GM23248 (cell line): ENCODE measurements at regions not wholly inside any gene's neighbourhood (a gene's known extent, or its start where the extent isn't known, plus 50 kb on each side); places are given as distances from the start of the nearest gene placed in this dataset.

ENCODE experiments used
- DNase-seq: peaks from one replicate; pipeline ENCODE4 v3.0.0-alpha.2; 2015
- H2AFZ ChIP-seq: fragments of 200-600 bp; sonication (generic); 2 replicates; pipeline ENCODE4 v1.6.1; 2016; ENCODE audit warnings: antibody characterized with exemption
- H3F3A ChIP-seq: fragments of 200-600 bp; sonication (generic); 2 replicates; pipeline ENCODE4 v1.6.1; 2016; ENCODE audit warnings: mild to moderate bottlenecking, antibody characterized with exemption, mixed run types; ENCODE audit not compliant: insufficient read depth
- H3K27ac ChIP-seq: fragments of 200-600 bp; sonication (generic); 2 replicates; pipeline ENCODE4 v1.5.1; 2016; ENCODE audit warnings: mild to moderate bottlenecking
- H3K27me3 ChIP-seq: fragments of 200-600 bp; sonication (generic); replicated peaks from 2 replicates; pipeline ENCODE4 v1.6.1; 2016; ENCODE audit warnings: mild to moderate bottlenecking; ENCODE audit not compliant: insufficient read depth
- H3K36me3 ChIP-seq: fragments of 200-600 bp; sonication (generic); 2 replicates; pipeline ENCODE4 v1.6.1; 2016; ENCODE audit warnings: low read depth, mild to moderate bottlenecking
- H3K4me1 ChIP-seq: fragments of 200-600 bp; sonication (generic); 2 replicates; pipeline ENCODE4 v1.6.1; 2016; ENCODE audit warnings: mild to moderate bottlenecking; ENCODE audit not compliant: insufficient read depth
- H3K4me2 ChIP-seq: fragments of 200-600 bp; sonication (generic); one replicate; pipeline ENCODE4 v1.6.1; 2016; ENCODE audit warnings: mild to moderate bottlenecking; ENCODE audit not compliant: unreplicated experiment
- H3K4me3 ChIP-seq: fragments of 200-600 bp; sonication (generic); 2 replicates; pipeline ENCODE4 v1.5.1; 2016; ENCODE audit warnings: mild to moderate bottlenecking
- H3K79me2 ChIP-seq: fragments of 200-600 bp; sonication (generic); 2 replicates; pipeline ENCODE4 v1.6.1; 2016; ENCODE audit warnings: mild to moderate bottlenecking; ENCODE audit not compliant: insufficient read depth
- H3K9ac ChIP-seq: fragments of 200-600 bp; sonication (generic); 2 replicates; pipeline ENCODE4 v1.6.1; 2016; ENCODE audit warnings: mild to moderate bottlenecking
- H3K9me2 ChIP-seq: fragments of 200-600 bp; sonication (generic); 2 replicates; pipeline ENCODE4 v1.6.1; 2016; ENCODE audit warnings: mixed run types, mild to moderate bottlenecking, moderate library complexity; ENCODE audit not compliant: insufficient read depth
- H3K9me3 ChIP-seq: fragments of 200-600 bp; sonication (generic); one replicate; pipeline ENCODE4 v1.6.1; 2017; ENCODE audit warnings: low read depth
- H4K20me1 ChIP-seq: fragments of 200-600 bp; sonication (generic); 2 replicates; pipeline ENCODE4 v1.6.0; 2016; ENCODE audit not compliant: insufficient read depth
- EZH2 ChIP-seq: fragments of 200-600 bp; sonication (generic); IDR thresholded peaks from 2 replicates; pipeline ENCODE4 v1.6.1; 2018; ENCODE audit warnings: antibody characterized with exemption, mild to moderate bottlenecking; ENCODE audit not compliant: insufficient read depth, poor library complexity, severe bottlenecking
- EZH2phosphoT487 ChIP-seq: fragments of 200-600 bp; sonication (generic); IDR thresholded peaks from 2 replicates; pipeline ENCODE4 v1.6.1; 2018; ENCODE audit warnings: antibody characterized with exemption, moderate library complexity, mild to moderate bottlenecking, low read depth; ENCODE audit not compliant: insufficient read depth
- WGBS, 2 experiments: methylation state at CpG; one replicate each; pipeline ENCODE4 v1.1.6; 2015 to 2017; ENCODE audit warnings: low lambda C conversion rate in 2 of 2, low coverage in 1 of 2; ENCODE audit errors: missing lambda C conversion rate in 2 of 2; 5-methylcytosine and 5-hydroxymethylcytosine counted together
- in situ Hi-C: fragments of 300-500 bp; cut with MboI; formaldehyde crosslinking; loops from 2 replicates; pipeline ENCODE4 v1.15.0; 2020

DNA sequence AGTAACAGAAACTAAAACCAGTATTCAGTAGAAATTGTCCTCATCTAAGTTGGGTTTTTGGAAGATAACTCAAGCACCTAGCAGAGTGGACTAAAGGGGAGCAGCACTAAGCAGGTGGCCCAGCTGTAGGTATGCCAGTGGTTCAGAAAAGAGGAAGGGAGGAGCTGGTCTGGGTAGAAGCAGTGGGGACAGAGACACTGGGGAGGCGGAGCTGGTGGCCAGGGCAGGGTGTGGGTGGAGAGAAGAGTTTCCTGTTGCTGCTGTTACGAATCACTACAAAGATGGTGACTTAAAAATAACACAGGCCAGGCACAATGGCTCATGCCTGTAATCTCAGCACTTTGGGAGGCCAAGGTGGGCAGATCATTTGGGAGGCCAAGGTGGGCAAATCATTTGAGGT is 136.2 kb downstream of the WDR11 start:
- DNase-seq, result no peak
- in situ Hi-C loops, result no loop called here
- Histone ChIP-seq H4K20me1 (no peaks in the 10 kb centered on the region), H3K9me2 (no peaks in the 10 kb centered on the region), H3K4me3 (no peak overlapping the region), H3K9me3 (no peaks in the 10 kb centered on the region), H3F3A (no peaks in the 10 kb centered on the region), H3K27ac (no peak overlapping the region), H3K27me3 (no peaks in the 10 kb centered on the region), H3K9ac (no peak overlapping the region), H3K79me2 (no peaks in the 10 kb centered on the region), H3K4me1 (no peaks in the 10 kb centered on the region), H2AFZ (no peak overlapping the region), H3K36me3 (no peaks in the 10 kb centered on the region), H3K4me2 (no peak overlapping the region)
- no peak for TF ChIP-seq EZH2
- TF ChIP-seq EZH2phosphoT487, result no peak
- 14 to 19% methylated on average over 2 of the region's 2 CpGs for WGBS, 2 experiments

DNA sequence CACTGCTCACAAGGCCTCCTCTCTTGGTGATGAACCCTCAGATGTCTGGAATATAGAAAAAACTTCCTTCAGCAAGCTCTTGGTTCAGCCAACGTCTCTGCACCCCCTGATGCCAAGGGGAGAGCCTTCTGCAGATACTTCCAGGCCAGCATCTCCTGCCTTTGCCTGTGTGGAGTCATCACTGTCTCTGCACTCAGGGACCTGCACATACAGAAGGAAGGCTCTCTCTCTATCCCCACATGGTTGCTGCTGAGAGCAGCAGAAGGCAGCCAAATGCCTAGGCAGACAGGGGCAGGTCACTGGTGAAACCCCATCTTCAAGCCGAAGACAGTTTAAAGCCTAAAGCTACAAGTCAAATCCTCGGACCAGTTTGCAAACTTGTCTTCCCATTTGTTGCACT is 137.6 kb downstream of the WDR11 start:
- in situ Hi-C loops, result no loop called here
- 24 to 28% methylated on average over 3 of the region's 3 CpGs for WGBS, 2 experiments
- Histone ChIP-seq H3K79me2 (no peaks in the 10 kb centered on the region), H3K27me3 (no peaks in the 10 kb centered on the region), H3K36me3 (no peaks in the 10 kb centered on the region), H3K4me1 (no peaks in the 10 kb centered on the region), H3K27ac (no peak overlapping the region), H3F3A (no peaks in the 10 kb centered on the region), H4K20me1 (no peaks in the 10 kb centered on the region), H3K9me2 (no peaks in the 10 kb centered on the region), H2AFZ (no peak overlapping the region), H3K4me3 (no peak overlapping the region), H3K9me3 (no peaks in the 10 kb centered on the region), H3K9ac (no peak overlapping the region), H3K4me2 (no peak overlapping the region)
- no peak for DNase-seq
- no peak for TF ChIP-seq EZH2
- TF ChIP-seq EZH2phosphoT487, result no peak

DNA sequence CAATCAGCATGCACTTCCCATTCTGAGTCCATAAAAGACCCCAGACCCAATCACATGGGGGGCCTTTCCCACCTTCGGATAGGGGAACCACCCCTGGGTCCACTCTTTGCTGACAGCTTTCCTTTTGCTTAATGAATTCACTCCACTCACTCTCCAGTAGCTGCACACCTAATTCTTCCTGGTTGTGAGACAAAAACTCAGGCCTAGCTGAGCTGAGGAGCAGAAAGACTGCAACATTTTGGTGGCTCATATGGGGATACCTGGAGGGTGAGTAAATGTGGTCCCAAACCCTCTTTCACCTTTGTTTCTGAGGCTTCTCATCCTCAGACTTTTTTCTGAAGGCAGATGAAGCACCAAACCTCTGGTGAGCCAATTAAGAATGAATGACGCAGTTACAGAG is 138.1 kb downstream of the WDR11 start:
- Histone ChIP-seq H3K36me3 (no peaks in the 10 kb centered on the region), H3K79me2 (no peaks in the 10 kb centered on the region), H3K4me1 (no peaks in the 10 kb centered on the region), H4K20me1 (no peaks in the 10 kb centered on the region), H3K9ac (no peak overlapping the region), H3K9me2 (no peaks in the 10 kb centered on the region), H3K27ac (no peak overlapping the region), H3K4me3 (no peak overlapping the region), H3F3A (no peaks in the 10 kb centered on the region), H2AFZ (no peak overlapping the region), H3K27me3 (no peaks in the 10 kb centered on the region), H3K9me3 (no peaks in the 10 kb centered on the region), H3K4me2 (no peak overlapping the region)
- DNase-seq, result no peak
- in situ Hi-C loops, result no loop called here
- WGBS, 2 experiments, result 34 to 41% methylated on average over 2 of the region's 2 CpGs
- TF ChIP-seq EZH2, result no peak
- TF ChIP-seq EZH2phosphoT487, result no peak

DNA sequence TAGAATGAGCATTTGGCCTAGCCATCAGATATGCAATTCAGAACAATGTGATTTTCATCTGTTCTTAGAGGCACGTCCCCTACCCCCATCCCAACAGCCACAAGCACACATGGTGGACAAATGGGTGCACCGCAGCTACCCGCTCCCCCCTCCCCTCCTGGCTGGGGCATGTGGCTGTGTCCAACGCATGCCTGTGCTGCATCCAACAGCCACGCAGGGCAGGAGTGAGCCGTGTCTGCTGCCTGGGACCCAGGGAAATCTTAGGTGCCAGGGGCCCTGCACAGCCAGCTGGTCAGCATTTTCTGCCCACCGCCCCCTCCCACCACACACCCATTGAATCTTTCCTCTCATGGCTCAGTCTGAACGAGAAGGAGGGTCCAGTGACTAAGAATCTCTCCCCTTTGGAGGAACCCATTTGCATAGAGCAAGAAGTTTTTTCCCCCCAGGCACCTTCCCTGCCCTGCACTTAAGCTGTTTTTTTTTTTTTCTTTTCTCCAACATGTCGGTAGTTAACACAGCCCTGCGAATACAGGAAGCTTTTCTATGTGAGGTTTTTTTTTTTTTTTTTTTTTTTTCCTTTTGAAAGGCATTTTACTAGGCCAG is 138.9 kb downstream of the WDR11 start:
- Histone ChIP-seq H3K4me3 (no peak overlapping the region), H3K9ac (no peak overlapping the region), H3K4me2 (no peak overlapping the region), H3K9me3 (no peaks in the 10 kb centered on the region), H3K36me3 (no peaks in the 10 kb centered on the region), H2AFZ (no peak overlapping the region), H4K20me1 (no peaks in the 10 kb centered on the region), H3K79me2 (no peaks in the 10 kb centered on the region), H3F3A (no peaks in the 10 kb centered on the region), H3K9me2 (no peaks in the 10 kb centered on the region), H3K27ac (no peak overlapping the region), H3K27me3 (no peaks in the 10 kb centered on the region), H3K4me1 (no peaks in the 10 kb centered on the region)
- DNase-seq, result no peak
- in situ Hi-C loops, result no loop called here
- TF ChIP-seq EZH2 (no peak), EZH2phosphoT487 (no peak)
- 25% methylated on average over 10 of the region's 10 CpGs for WGBS, 2 experiments

DNA sequence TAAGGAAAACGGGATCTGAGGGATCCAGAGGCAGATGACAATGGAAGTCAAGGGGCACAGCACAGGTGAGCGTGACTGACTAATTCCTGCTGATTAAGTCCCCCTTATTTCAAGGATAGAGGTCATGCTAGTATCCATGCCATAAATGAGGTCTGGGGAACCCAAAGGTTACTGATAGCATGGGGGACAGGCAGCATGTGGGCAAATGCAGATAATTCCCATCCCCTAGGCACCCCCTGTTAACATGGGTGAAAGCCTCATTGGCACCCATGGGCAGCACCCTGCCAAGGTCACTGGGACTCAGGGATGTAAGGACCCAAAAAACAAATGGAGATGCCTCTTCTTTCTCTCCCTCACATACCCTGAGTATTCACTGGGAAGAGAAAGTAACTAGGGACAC is 139.7 kb downstream of the WDR11 start:
- no peak for DNase-seq
- Histone ChIP-seq H3K27me3 (no peaks in the 10 kb centered on the region), H3K4me3 (no peak overlapping the region), H3K4me1 (no peaks in the 10 kb centered on the region), H3K79me2 (no peaks in the 10 kb centered on the region), H4K20me1 (no peaks in the 10 kb centered on the region), H3K9ac (no peak overlapping the region), H3K36me3 (no peaks in the 10 kb centered on the region), H3K27ac (no peak overlapping the region), H3K4me2 (no peak overlapping the region), H3K9me2 (no peaks in the 10 kb centered on the region), H3K9me3 (no peaks in the 10 kb centered on the region), H2AFZ (no peak overlapping the region), H3F3A (no peaks in the 10 kb centered on the region)
- no peak for TF ChIP-seq EZH2
- no peak for TF ChIP-seq EZH2phosphoT487
- in situ Hi-C loops, result no loop called here
- 17 to 33% methylated on average over 2 of the region's 2 CpGs for WGBS, 2 experiments
